ENCODE measurements at regions not wholly inside any gene's neighbourhood (a gene's known extent, or its start where the extent isn't known, plus 50 kb on each side); places are given as distances from the start of the nearest gene placed in this dataset.
"Not testable (repeated sequence)": the region's sequence is repeated elsewhere in the genome, so short reads cannot be mapped to it uniquely, and the experiment has no call there.

DNA sequence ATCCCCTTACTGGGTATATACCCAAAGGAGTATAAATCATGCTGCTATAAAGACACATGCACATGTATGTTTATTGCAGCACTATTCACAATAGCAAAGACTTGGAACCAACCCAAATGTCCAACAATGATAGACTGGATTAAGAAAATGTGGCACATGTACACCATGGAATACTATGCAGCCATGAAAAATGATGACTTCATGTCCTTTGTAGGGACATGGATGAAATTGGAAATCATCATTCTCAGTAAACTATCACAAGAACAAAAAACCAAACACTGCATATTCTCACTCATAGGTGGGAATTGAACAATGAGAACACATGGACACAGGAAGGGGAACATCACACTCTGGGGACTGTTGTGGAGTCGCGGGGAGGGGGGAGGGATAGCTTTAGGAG lies 161.7 kb upstream of the PHACTR1 start:
- not testable (repeated sequence) for DNase-seq

- DNase-seq = no peak
Measured at GRCh38 chr6:12555267-12555666, 161.3 kb upstream of the PHACTR1 start.

DNA sequence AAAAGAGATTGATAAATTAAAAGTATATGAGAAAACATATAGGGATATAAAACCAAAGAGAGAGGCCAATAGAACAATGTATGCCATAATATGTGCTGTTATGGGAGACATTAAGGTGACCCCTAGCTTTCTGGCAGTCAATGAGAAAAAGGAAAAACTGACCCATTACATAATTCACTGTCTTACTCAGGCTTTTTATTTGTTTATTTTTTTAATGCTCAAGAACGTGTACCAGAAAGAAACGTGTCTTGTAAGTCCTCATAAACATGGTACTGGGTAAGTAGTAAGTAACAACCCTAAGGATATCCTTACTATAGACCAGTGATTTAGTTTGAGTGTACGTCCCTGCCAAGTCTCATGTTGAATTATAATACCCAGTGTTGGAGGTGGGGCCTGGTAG lies 160.8 kb upstream of the PHACTR1 start:
- DNase-seq = no peak

- DNase-seq = no peak
Measured at GRCh38 chr6:12557765-12558164, 158.8 kb upstream of the PHACTR1 start.

DNA sequence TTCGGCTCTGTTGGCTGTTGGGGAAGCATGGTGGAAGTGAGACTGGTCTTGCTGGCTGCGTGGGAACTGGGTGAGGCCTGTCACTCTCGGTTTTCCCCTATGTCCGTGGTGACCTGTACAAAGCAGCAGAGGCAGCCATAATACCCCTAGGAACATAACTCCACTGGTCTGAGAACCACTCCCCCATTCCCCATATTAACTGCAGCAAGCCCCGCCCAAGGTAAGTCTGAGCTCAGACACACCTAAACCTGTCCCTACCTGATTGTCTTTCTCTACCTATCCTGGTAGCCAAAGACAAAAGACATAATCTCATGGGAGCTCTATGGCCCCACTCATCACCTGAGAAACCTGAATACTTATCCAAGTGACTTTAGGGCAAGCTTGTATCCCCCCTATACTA lies 156.3 kb upstream of the PHACTR1 start:
- no peak for DNase-seq

DNA sequence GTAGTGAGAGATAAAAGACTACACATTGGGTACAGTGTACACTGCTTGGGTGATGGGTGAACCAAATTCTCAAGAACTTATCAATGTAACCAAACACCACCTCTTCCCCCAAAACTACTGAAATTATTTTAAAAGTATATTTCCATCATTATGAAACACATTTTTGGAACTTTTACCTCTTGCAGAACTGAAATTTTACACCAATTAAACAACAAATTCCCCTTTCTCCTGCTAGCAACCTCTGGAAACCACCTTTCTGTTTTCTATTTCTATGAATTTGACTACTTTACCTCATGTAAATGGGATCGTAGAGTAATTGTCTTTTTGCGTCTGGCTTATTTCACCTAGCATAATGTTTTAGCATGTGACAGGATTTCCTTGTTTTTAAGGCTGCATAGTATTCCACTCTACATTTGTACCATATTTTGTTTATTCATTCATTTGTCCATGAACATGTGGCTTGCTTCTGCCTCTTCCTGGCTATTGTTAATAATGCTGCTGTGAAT lies 149.9 kb upstream of the PHACTR1 start:
- DNase-seq = no peak

- no peak for DNase-seq
Measured at GRCh38 chr6:12567682-12568081, 148.9 kb upstream of the PHACTR1 start.

GRCh38 chr6:12569646-12570045 lies 146.9 kb upstream of the PHACTR1 start:
- DNase-seq = no peak

DNA sequence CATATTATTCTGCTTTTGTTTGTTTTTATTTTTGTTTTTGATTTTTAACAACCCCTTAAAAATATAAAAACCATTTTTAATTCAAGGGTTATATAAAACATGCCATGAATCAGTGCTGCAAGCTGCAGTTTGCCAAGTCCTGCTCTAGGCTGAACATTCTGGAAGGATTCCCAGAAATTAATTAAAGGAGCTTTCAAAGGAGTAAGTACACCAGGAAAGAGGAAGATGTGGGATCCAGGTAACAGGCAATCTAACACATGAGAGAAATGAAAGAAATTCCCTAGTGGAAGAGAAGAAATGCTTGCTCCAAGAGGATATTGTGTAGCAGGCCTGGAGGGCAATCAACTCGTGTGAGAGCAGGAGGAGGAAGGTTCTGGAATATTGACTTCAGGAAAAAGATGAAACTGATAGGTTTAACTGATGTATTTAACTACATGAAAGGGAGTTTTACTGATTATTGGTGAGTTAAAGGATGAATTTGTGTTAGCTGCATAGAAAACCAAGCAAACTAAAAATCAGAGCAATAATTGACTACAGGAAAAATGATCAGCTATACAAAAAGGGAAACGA lies 146.0 kb upstream of the PHACTR1 start:
- DNase-seq = peak in 1 of 14 donors; percentile 62

DNA sequence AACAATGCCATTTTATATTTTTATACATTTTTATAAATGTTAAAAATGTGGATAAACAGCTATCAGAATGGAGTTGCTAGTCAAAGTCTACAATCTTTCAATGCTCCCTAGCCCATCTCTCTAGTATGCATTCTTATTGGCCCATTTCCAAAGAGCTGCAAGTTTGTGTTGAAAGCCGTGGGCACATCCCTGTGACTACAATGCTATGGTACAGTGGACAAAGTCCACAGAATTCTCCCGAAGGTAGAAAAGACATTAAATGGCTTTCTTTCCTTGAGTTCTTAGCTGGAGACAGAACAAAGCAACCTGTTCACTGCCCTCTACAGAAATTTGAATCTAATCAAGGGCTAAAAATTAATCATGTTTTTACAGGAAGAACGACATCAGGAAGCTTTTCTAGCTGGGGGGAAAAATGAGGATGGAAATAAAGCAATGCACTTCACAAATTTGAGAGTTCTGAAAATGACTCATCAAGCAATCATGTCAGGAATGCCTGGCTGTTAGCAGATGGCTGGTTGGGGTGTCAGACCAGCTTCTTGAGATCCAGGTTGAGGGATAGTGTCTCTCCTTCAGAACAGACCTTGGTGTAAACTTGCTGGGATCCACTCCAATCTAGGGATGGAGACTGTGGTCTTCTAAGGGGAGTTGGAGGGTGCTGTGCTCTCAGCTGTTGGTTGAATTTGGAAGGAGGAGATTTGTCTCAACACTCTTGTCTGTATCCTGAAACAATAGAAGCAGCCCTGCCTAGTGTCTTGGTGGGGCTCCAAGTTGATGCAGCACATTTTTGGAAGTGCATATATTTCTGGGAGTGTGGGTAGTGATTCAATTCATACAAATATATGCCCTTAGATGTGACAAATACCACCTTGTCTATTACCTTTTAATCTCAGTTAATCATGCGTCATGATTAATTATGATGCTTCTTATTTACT lies 143.4 kb upstream of the PHACTR1 start:
- DNase-seq = no peak

GRCh38 chr6:12575961-12576360 lies 140.6 kb upstream of the PHACTR1 start:
- DNase-seq = no peak

- DNase-seq = no peak
Measured at GRCh38 chr6:12576389-12576788, 140.2 kb upstream of the PHACTR1 start.

GRCh38 chr6:12577124-12577850 lies 139.3 kb upstream of the PHACTR1 start:
- DNase-seq = no peak

- no peak for DNase-seq
Measured at GRCh38 chr6:12578097-12578496, 138.5 kb upstream of the PHACTR1 start.

- no peak for DNase-seq
Measured at GRCh38 chr6:12578751-12579150, 137.8 kb upstream of the PHACTR1 start.

DNA sequence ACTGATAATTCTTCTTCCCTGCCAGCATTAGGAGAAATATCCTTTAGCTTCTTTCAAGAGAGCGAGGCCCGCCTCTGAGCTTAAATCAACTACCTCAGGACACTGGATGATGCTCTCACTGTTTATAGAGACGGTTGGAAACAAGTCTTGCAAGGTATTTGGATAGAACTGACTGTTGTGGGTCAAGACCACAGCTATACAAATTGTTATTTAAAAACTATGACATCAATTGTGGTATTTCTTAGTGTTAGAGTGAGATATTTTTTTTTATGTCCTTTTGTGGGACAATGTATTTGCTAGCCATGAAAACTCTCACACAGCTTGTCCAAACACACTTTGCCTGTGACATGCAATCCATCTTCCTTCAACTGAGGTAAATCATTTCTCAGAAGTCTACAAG lies 136.3 kb upstream of the PHACTR1 start:
- no peak for DNase-seq

- no peak for DNase-seq
Measured at GRCh38 chr6:12582421-12583110, 134.0 kb upstream of the PHACTR1 start.

DNA sequence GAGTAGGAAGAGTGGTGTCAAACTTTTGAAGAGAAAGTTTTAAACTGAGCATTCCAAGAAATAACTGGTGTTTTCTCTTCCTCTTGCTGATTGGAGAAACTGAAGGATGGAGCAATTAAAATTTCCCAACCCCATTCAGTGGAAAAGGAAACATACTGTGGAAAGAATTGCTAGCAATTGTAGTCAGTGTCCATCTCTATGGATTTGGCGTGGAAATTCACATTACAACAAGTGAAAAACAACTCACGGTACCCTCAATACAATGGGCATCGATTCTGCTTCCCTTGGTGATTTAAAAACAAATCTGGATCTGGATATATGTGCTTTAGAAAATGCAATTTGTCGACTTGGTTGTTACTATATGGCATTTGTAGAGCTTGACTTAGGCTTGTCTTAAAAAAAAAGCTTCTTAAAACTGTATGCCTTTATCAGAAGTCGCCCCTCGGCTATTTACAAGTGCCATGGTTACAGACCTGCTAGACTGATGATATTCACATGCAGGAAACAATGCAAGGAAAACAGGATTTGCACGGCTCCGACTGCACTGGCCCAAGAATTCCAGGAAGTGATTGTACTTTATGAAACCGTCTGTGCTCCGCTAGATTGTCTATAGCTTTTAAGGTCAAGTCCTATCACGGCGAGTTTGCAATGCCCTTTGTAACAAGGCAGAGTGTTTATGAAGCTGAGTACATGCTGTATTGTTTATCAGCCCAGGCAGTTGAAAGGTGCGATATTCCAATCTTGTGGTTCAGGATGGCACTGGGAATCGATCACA lies 131.7 kb upstream of the PHACTR1 start:
- DNase-seq = no peak

DNA sequence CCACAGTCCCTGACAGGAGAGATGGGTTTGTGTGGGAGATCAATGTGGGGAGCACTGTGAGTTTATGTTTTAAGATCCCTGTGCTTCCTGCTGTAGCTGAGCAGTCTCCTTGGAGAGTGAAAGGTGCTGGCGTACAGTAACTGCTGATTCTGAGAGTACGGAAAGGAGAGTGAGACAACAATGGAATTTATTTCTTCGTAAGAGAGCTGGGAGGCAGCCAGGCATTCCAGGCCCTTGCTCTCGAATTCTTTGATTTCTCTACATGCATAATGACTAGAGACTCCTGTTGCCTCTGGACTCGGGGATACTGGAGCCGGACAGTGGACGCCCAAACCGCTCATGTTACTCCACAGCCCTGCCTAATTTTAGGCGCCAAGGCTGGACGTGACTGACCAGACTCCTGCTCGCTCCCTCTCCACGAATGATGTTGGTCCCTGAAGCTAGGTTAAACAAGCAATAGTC lies 131.0 kb upstream of the PHACTR1 start:
- DNase-seq = no peak

- no peak for DNase-seq
Measured at GRCh38 chr6:12586721-12587480, 129.7 kb upstream of the PHACTR1 start.

DNA sequence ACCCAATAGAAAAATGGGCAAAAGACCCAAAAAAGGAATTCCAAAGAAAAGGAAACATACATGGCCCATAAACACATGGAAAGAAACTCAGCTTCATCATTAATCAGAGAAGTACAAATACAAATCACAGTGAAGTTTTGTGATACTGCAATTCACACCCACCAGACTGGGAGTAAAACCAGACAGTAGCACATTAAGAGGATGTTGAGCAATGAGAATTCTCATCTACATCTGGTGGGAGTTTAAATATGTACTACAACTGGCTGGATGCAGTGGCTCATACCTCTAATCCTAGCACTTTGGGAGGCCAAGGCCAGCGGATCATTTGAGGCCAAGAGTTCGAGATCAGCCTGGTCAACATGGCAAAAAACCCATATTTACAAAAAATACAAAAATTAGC lies 125.7 kb upstream of the PHACTR1 start:
- no peak for DNase-seq
